Effector CD8-positive, alpha-beta T cell (primary cell): ENCODE measurements at regions not wholly inside any gene's neighbourhood (a gene's known extent, or its start where the extent isn't known, plus 50 kb on each side); places are given as distances from the start of the nearest gene placed in this dataset.
"Not testable (repeated sequence)": the region's sequence is repeated elsewhere in the genome, so short reads cannot be mapped to it uniquely, and the experiment has no call there.

Experiments
- DNase-seq: peaks from one replicate; lab custom pipeline; 2025; lab: John Stamatoyannopoulos, UW

DNA sequence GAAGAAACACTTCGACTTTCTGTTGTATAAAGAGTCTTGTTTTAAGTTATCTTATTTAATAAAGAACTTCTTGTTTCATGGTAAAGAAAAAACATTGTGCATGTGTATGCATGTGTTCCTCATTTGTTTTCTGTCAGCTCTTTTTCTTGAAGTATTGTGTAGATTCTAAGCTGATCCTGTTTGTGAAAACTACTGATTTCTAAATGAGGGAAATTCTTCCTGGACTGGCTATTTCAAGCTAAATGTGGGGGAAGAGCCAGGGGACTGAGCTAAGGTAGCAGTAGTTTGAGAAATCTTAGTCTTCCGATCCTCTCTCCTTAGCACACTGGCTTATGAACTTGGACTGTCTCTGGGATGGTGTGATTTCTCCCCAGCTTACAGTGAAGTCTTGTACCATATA, 56.4 kb upstream of the RBMS1 start:
- DNase-seq = no peak

DNA sequence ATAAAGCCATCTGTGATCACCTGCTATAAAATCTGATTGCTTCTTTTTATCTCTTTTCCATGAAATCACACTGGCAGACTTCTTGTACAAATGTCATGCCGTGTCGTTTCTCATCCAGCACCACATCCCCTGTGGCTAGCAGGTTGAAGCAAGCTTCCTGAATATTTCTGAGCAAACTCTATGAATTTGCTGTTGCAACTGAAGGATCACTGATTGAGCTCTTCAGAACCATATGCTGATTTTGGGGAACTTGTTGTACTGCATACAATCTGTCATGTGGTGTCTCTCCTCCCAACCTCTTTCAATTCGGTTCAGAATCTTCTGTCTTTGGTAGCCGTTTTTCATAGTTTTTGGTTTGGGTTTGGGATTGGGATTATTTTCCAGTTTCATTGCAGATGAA, 57.7 kb upstream of the RBMS1 start:
- DNase-seq = no peak

GRCh38 chr2:160555420-160556071, 61.9 kb upstream of the RBMS1 start:
- no peak for DNase-seq

- DNase-seq = no peak
Observed at GRCh38 chr2:160557903-160558302, 64.3 kb upstream of the RBMS1 start.

- no peak for DNase-seq
Observed at GRCh38 chr2:160558531-160558930, 64.9 kb upstream of the RBMS1 start.

DNA sequence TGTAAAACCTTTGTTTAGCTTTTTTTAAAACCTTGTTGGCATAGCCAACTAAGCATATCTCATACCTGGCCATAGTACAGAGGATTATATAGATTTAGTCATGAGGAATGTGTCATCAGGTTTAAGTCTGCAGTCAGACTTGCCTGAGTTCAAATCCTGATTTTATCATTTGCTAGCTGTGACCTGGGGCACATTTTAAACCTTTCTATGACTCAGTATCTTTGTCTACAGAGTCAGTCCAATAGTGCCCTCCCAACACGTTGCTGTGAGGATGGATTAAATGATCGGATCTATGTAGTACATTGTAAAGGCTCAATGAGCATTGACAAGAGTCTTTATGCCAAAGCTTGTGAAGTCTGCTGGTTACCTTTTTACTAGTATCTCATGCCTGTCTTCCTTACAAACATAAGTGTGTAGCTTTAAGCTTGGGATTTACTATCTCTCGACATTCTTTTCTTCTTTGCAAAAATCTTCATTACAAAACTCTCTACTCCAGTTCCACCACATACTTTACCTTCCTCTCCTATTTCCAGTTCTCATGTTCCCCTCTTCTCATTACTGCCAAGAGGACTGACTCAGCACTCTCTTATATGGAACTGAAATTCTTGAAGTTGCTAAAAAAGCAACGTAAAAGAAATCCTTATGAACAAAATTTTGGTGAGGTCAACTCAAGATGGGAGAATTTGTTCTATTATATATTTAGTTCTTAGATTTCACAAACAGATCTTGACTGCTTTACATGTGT, 68.1 kb upstream of the RBMS1 start:
- DNase-seq = no peak

DNA sequence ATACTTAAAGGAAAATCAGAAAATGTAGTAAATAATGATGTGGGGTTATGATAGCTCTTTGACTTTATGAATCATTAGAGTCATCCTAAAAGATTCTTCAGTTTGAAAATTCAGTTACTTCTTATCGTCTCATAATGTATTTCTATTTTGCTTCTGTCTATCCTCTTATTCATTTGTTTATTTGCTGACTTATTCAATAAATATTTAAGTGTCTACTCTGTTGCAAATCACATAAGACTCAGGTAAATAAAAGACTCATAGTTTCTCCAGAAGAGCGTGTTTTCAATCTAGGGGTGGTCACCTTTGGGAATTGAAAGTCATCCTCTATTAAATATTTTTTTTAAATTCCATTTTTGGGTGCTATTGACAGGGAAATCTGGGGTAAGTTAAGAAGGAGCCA, 69.1 kb upstream of the RBMS1 start:
- DNase-seq = no peak

- DNase-seq = no peak
Observed at GRCh38 chr2:160564591-160564990, 71.0 kb upstream of the RBMS1 start.

GRCh38 chr2:160565099-160565845, 71.7 kb upstream of the RBMS1 start:
- no peak for DNase-seq

DNA sequence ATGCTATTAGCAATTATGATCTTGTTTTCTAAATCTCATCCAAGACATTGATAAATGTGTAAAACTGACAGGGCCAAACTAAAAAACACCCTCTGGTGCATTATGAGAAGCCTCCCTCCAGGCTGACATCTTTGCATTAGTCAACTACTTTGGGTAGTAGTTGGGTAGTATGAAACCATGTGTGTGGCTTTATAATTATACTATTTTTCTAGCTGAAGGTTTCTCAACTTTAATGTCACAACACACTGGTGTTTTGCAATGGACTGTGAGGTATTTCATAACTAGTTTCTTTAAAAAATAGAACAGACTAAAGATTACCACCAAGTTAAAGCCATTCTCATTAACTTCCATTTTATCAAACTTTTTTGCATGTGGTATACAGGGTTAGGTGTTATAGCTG, 73.1 kb upstream of the RBMS1 start:
- DNase-seq = no peak

DNA sequence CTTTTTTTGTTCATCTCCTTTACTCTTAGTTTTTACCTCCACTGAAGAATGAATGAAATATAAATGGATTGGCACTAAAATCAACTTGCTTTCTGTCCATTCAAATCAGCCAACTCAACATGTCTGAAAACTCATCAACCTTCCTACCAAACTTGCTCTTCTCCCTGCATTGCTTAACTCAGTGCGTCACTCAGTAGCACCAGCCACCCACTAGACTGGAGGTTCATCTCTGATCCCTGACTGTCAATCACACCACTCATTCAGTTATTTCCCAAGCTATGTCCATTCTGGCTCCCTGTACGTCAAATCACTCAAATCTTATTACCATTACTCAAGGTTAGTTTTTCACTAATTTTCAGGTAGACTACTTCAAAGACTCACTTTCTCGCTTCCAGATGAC, 75.2 kb upstream of the RBMS1 start:
- no peak for DNase-seq

DNA sequence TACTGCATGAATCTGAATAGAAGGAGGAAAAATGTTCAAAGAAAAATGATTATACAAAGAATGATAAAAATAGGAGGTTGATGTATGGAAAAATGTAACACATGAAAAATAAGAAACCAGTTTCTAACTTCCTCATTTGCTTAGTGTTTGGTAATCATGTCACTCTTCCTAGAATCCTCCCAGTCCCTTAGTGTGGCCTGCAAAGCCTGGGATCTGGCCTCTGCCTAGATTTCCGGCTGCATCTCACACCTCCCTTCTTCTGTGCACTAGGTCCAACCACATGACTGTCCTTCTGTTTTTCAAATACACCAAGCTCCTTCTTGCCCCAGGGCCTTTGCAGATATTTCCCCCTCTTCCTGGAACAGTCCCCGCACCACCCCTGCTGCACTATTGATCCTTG, 76.8 kb upstream of the RBMS1 start:
- DNase-seq = no peak

- no peak for DNase-seq
Observed at GRCh38 chr2:160574468-160575140, 81.0 kb upstream of the RBMS1 start.

DNA sequence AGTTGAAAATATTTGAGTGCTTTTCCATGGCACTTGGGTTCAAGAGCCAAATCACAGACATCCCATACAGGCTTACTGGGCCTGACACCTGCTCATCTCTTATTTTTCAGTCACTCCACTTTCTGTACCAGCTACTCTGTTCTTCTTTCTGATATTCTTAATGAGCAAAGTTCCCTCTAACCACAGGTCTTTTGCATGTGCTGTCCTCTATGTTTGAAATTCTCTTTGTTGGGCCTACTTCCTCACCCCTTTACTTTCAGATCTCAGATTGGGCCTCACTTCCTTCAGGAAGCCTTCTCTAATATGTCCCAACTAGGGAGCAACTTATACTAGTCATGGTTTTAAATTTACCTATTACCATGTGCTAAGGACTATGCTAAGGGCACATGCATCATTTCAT, 81.8 kb upstream of the RBMS1 start:
- no peak for DNase-seq

- no peak for DNase-seq
Observed at GRCh38 chr2:160576054-160576499, 82.5 kb upstream of the RBMS1 start.

DNA sequence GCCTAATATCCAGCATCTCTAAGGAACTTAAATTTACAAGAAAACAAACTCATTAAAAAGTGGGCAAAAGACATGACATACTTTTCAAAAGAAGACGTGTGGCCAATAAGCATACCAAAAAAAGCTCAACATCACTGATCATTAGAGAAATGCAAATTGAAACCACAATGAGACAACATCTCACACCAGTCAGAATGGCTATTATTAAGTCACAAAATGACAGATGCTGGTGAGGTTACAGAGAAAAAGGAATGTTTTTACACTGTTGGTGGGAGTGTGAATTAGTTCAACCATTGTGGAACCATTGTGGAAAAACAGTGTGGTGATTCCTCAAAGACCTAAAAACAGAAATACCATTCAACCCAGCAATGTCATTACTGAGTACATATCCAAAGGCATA, 83.5 kb upstream of the RBMS1 start:
- not testable (repeated sequence) for DNase-seq

- no peak for DNase-seq
Observed at GRCh38 chr2:160581035-160581434, 87.4 kb upstream of the RBMS1 start.

DNA sequence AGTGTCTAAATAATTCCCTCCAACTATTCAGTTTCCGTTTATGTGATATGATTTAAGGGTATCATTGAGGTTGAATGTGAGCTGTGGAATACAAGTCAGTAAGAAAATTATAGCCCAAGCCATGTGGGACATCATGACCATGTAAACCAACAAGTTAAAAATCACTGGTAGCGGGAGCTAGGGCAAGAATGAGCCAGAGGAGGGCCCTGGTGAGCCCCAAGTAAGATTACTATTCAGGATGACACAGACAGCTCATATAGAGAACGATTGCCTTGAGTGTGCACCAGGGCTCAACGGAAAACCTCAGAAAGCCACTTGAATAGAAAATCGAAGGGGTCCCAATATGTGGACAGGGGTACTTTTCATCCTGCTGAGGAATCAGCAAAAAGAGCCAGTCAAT, 87.8 kb upstream of the RBMS1 start:
- DNase-seq = no peak

DNA sequence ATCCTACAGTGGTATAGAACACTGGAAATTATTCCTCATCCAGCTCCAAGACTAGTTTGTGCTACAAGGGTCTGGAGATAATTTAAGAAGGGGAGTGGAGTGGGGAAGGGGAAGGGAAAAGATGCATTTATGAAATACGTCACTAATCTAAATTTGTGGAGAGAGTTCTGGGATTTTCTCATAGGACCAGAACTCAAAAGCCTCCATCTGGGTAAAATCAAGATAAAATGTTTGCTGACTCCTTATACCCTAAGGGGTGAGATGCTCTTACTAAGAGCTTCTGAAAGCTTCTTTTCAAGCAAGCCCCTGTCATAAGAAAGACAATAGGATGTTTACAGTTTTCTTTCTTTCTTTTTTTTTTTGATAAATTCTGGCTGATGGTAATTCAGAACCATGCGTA, 88.5 kb upstream of the RBMS1 start:
- DNase-seq = no peak

- DNase-seq = no peak
Observed at GRCh38 chr2:160582490-160583145, 89.0 kb upstream of the RBMS1 start.

GRCh38 chr2:160583146-160583535, 89.5 kb upstream of the RBMS1 start:
- DNase-seq = no peak
